HG02759 (cell line): ENCODE measurements at regions not wholly inside any gene's neighbourhood (a gene's known extent, or its start where the extent isn't known, plus 50 kb on each side); places are given as distances from the start of the nearest gene placed in this dataset.
A peak's percentile ranks its signal among the peaks of the same experiment; 100 is the strongest.

Experiments used
- ATAC-seq: cut with Tn5 transposase; IDR thresholded peaks from one replicate; pipeline ENCODE4 v1.9.1; 2021; ENCODE audit warnings: mild to moderate bottlenecking, moderate library complexity; ENCODE audit not compliant: unreplicated experiment

DNA sequence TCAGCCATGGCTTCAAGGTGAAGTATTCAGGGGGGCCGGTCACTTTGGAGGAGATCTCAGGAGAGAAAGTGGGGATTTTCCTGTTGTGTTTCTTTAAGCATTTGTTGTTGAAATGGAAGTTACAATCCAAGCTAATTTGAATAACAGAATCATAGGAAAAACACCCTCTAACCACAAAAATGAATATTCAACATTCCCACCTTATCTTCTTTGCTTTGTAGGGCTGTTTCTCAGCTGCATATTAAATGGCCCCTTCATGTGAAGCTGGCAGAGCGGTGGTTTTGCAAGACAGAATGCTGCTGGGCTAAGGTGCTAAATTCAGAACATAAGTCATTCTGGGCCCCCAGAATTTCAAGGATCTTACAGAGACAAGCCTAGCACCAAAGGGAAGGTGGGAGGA, 279.0 kb downstream of the RRAGC start:
- no peak for ATAC-seq

DNA sequence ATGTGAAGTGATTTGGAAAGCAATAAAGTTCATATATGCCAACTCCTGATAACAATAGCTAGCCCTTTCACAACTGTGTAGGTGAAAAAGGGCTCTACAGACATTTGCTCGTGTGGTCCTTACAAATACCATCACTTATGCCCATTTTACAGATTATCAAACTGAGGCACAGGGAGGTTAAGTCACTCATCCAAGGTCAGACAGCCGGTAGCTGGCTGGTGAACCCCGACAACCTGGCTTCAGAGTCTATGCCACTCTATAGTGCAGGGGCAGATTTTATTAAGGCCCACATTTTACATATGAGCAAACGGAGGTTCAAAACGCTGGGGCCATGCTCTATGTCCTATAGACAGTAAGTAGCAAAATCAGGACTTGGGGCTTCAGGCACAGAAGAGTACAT, 280.5 kb downstream of the RRAGC start:
- no peak for ATAC-seq

GRCh38 chr1:38578271-38578951, 281.2 kb downstream of the RRAGC start:
- ATAC-seq, result no peak

- no peak for ATAC-seq
Observed at GRCh38 chr1:38577937-38578270, 281.7 kb downstream of the RRAGC start.

DNA sequence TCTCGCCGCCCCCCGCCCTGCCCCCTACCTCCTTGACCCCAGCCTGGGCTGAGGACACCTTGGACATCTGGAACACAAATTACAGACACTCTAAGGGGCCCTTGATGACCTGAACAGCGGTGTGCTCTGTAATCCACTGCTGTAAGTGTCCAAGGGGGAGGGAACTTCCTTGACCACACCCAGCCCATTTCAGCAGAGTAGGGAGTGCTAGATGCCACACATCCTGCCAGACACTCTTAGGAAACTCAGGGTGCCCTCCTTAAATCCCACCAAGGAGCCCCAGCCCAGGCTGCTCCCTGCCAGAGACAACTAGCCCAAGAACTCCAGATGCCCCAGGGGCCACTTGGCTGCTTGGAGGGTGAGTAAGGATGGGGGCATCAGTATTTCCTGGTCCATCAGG, 282.2 kb downstream of the RRAGC start:
- ATAC-seq, result no peak

- ATAC-seq, result no peak
Observed at GRCh38 chr1:38576241-38576640, 283.3 kb downstream of the RRAGC start.

DNA sequence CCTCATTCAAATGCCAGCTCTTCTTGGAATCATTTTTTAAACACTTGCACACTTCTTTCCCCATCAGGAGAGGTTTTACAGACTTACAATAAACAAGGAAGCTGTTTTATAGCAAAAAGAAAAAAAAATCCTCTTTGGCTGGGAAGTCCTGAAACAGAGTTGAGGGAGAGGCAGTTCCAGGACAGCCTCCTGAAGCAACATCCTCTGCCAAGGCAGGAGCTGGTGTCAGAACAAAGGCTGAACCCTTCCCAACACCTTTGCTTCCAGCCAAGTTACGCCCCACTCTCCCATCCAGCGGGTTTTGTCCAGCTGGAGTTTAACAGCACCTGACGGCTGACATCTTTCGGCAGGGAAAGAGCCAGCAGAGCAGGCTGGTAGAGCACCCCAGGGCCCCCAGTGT, 287.8 kb downstream of the RRAGC start:
- ATAC-seq, result no peak

DNA sequence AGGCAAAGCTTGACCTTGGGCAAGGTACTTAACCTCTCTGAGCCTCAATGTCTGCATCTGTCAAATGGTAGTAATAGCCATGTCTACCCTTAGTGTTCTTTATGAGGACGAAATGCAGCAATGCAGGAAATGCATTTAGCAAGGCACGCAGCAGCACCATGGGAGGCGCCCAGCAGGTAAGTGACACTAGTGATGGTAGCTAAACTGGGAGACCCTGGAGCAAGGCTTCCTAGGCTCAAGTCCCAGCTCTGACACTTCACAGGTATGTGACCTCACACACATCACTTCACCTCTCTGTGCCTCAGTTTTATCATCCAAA, 289.0 kb downstream of the RRAGC start:
- no peak for ATAC-seq

- ATAC-seq, result no peak
Observed at GRCh38 chr1:38569932-38570656, 289.5 kb downstream of the RRAGC start.

GRCh38 chr1:38568061-38568857, 291.3 kb downstream of the RRAGC start:
- no peak for ATAC-seq

- no peak for ATAC-seq
Observed at GRCh38 chr1:38567401-38567800, 292.2 kb downstream of the RRAGC start.

DNA sequence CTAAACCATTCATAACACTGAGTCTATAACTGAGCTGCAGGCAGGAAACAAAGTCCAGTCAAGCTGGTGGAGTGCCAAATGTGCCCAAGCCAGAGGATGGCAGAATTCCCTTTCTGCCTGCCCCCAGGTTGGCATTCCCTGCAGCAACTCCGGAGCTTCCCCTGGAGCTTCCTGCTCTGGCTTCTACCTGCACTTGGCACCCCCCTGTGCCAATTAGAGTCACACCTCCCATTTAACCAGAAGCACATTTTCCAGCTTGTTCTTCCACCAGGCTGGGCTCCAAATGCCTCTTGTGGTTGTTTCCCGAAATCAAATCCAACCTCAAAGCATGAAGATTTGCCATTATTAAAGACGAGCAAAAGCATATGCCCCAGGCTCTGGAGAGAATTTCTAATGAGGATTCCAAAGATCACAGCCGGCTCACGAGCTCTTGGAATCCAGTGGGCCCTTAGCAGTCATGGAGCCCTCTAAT, 294.5 kb downstream of the RRAGC start:
- ATAC-seq, result no peak

- no peak for ATAC-seq
Observed at GRCh38 chr1:38563942-38564735, 295.4 kb downstream of the RRAGC start.

DNA sequence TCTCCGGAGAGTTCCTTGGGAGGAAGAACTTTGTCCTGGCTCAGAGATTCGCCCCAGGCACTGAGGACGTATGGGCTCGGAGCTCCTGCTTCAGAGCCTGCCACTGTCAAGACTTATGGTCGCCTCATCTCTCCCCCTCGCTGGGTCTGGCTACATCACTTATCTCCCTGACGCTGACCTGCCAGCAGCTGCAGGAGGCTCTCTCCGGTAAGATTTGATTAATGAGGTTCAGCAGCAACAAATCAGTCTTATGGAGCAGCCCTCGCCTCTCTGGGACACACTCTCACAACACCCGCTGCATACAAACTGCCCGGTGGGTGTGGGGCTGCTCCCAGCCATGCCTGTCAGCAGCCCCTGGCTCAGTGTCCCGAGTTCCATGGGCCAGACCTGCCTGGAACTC, 297.8 kb downstream of the RRAGC start:
- no peak for ATAC-seq

DNA sequence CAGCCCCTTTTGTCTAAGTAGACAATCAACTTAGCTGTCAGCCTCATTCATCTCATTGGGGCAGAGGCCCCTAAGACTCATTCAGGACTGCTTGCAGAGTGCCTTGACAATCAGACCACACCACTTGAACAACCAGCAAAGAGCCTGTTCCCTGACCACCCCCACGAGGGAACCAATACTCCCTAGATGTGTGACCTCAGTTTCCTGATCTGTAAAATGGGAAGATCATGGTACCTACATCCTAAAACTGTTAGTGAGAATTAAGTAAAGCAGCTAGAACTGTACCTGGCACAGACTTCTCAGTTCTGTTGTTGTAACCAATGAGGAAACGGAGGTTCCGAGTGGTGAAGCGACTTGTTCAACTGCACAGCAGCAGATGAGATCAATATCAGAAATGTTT, 298.5 kb downstream of the RRAGC start:
- no peak for ATAC-seq

- ATAC-seq, result no peak
Observed at GRCh38 chr1:38560457-38560856, 299.1 kb downstream of the RRAGC start.

DNA sequence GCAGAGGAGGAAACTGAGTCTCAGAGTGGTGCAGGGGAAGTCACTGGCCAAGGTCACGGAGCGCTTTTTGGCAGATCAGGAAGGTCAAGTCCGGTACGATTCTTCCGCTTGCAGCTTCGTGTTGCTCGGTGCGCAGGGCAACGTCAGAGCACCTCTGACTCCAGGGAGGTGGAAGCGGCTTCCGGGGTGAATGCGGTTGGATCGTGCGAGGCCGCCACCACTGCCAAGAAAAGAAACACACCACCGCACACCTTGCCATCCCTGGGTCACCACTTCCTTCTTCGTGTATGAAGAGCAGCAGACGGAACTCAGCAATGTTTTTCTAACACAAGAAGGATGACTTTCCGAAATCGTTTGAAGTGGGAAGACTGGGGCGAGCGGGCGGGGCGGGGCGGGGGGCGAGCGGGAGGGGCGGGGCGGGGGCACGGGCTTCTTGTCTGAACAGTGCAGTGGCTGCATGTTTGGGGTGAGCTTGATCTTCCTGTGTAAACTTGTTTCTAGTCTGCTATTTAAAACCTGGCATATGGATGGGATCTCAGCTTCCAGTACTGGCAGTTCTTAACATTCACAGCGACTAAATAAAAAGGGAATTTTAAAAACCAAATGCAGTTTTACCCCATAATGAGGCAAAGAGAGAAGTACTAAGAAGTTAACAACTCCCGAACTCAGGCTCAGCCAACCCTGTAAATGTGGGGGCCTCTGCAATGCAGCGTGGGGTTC, 300.0 kb downstream of the RRAGC start:
- peak; percentile 70 for ATAC-seq

GRCh38 chr1:38558500-38559445, 300.8 kb downstream of the RRAGC start:
- peak; percentile 31 for ATAC-seq

- ATAC-seq, result no peak
Observed at GRCh38 chr1:38558055-38558454, 301.5 kb downstream of the RRAGC start.
